ENCODE measurements at regions not wholly inside any gene's neighbourhood (a gene's known extent, or its start where the extent isn't known, plus 50 kb on each side); places are given as distances from the start of the nearest gene placed in this dataset.

DNA sequence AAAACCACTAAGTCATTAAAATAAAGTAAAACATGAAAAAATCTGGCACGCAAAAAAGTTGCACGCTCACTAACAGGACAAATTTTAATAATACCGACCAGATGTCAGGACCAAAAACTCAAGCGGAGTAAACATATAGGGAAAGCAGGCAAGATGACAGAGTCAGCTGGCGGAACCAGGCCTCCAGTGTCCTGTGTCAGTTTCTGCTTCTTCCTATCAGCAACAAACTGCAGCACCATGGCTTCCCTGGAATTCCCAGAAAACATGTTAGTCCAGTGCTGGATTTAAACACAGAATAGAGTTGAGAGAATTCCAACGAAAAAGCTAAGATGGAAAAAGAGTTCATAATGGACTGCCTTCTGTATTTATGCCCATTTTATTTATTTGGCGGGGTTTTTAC is 169.1 kb upstream of the ARHGEF26 start:
- CTCF ChIA-PET, result no interaction called here
- no peaks in the 10 kb centered on the region for H3K36me3 ChIP-seq (ENCODE audit: insufficient read depth, low read length, poor library complexity, severe bottlenecking)
- TF ChIP-seq CTCF (conservative IDR thresholded peaks at IDR 0.05; ENCODE audit: low read depth, low read length) (no peak), EZH2 (IDR thresholded peaks at IDR 0.05; ENCODE audit: borderline replicate concordance, low read depth, low read length, poor library complexity, severe bottlenecking) (no peak)
- H3K4me3 ChIP-seq (ENCODE audit: low read depth, low read length, poor library complexity, severe bottlenecking), result no peak overlapping the region
- DNase-seq (ENCODE audit: low spot score), result no peak
- peaks cover 3% of the 10 kb centered on the region for H3K27me3 ChIP-seq (replicated peaks; ENCODE audit: insufficient read depth, low read depth, low read length, poor library complexity)
- POLR2A ChIA-PET (ENCODE audit: low non-redundant PET), result no interaction called here
- H3K27ac ChIP-seq (ENCODE audit: low read depth, low read length, poor library complexity, severe bottlenecking), result no peak overlapping the region
- H3K9me3 ChIP-seq (ENCODE audit: low read depth, low read length, poor library complexity, severe bottlenecking), result no peaks in the 10 kb centered on the region
- BruUV-seq (replicated peaks), result no TSS peak
- intact Hi-C loops (cut with micrococcal nuclease; ENCODE audit: unreplicated experiment), result no loop called here
- H3K4me1 ChIP-seq (ENCODE audit: insufficient read depth, low read length, poor library complexity, severe bottlenecking), result no peaks in the 10 kb centered on the region

GRCh38 chr3:153956613-153957012 is 164.6 kb upstream of the ARHGEF26 start:
- H3K4me3 ChIP-seq (ENCODE audit: low read depth, low read length, poor library complexity, severe bottlenecking), result no peak overlapping the region
- H3K27ac ChIP-seq (ENCODE audit: low read depth, low read length, poor library complexity, severe bottlenecking), result no peak overlapping the region
- ChIA-PET POLR2A (ENCODE audit: low non-redundant PET) (no interaction called here), CTCF (no interaction called here)
- no peaks in the 10 kb centered on the region for H3K36me3 ChIP-seq (ENCODE audit: insufficient read depth, low read length, poor library complexity, severe bottlenecking)
- TF ChIP-seq CTCF (conservative IDR thresholded peaks at IDR 0.05; ENCODE audit: low read depth, low read length) (no peak), EZH2 (IDR thresholded peaks at IDR 0.05; ENCODE audit: borderline replicate concordance, low read depth, low read length, poor library complexity, severe bottlenecking) (no peak)
- no peak for DNase-seq (ENCODE audit: low spot score)
- intact Hi-C loops (cut with micrococcal nuclease; ENCODE audit: unreplicated experiment), result no loop called here
- peaks cover 7% of the 10 kb centered on the region for H3K4me1 ChIP-seq (ENCODE audit: insufficient read depth, low read length, poor library complexity, severe bottlenecking)
- H3K9me3 ChIP-seq (ENCODE audit: low read depth, low read length, poor library complexity, severe bottlenecking), result no peaks in the 10 kb centered on the region
- BruUV-seq (replicated peaks), result no TSS peak
- H3K27me3 ChIP-seq (replicated peaks; ENCODE audit: insufficient read depth, low read depth, low read length, poor library complexity), result peaks cover 4% of the 10 kb centered on the region

- BruUV-seq (replicated peaks), result no TSS peak
- CTCF ChIA-PET, result no interaction called here
These were observed 163.8 kb upstream of the ARHGEF26 start for GRCh38 chr3:153957421-153957820.

More at GRCh38 chr3:153957421-153957820, 163.8 kb upstream of the ARHGEF26 start:
- TF ChIP-seq EZH2 (IDR thresholded peaks at IDR 0.05; ENCODE audit: borderline replicate concordance, low read depth, low read length, poor library complexity, severe bottlenecking) (no peak), CTCF (conservative IDR thresholded peaks at IDR 0.05; ENCODE audit: low read depth, low read length) (no peak)
- H3K4me3 ChIP-seq (ENCODE audit: low read depth, low read length, poor library complexity, severe bottlenecking), result no peak overlapping the region
- no peaks in the 10 kb centered on the region for H3K36me3 ChIP-seq (ENCODE audit: insufficient read depth, low read length, poor library complexity, severe bottlenecking)
- no peak for DNase-seq (ENCODE audit: low spot score)
- intact Hi-C loops (cut with micrococcal nuclease; ENCODE audit: unreplicated experiment), result no loop called here
- no peak overlapping the region for H3K27ac ChIP-seq (ENCODE audit: low read depth, low read length, poor library complexity, severe bottlenecking)
- no peaks in the 10 kb centered on the region for H3K9me3 ChIP-seq (ENCODE audit: low read depth, low read length, poor library complexity, severe bottlenecking)
- POLR2A ChIA-PET (ENCODE audit: low non-redundant PET), result no interaction called here
- H3K4me1 ChIP-seq (ENCODE audit: insufficient read depth, low read length, poor library complexity, severe bottlenecking), result peaks cover 7% of the 10 kb centered on the region
- peaks cover 4% of the 10 kb centered on the region for H3K27me3 ChIP-seq (replicated peaks; ENCODE audit: insufficient read depth, low read depth, low read length, poor library complexity)
